SK-N-SH (cell line): ENCODE measurements at regions not wholly inside any gene's neighbourhood (a gene's known extent, or its start where the extent isn't known, plus 50 kb on each side); places are given as distances from the start of the nearest gene placed in this dataset.

Experiments
- CTCF ChIA-PET: fragments of 300-600, 350-600 bp; formaldehyde crosslinking; extraction: SDS; loops from one replicate; lab custom pipeline; 2021; lab: Yijun Ruan, JAX
- POLR2A ChIA-PET: fragments of 350-600 bp; sonication (Branson Sonifier 250); formaldehyde crosslinking; extraction: SDS; loops from one replicate; lab custom pipeline; 2020; ENCODE audit warnings: antibody characterized with exemption, inconsistent platforms; lab: Yijun Ruan, JAX
- DNase-seq: peaks from one replicate; pipeline ENCODE4 v3.0.0; 2012
- H2AFZ ChIP-seq: fragments of 200-600 bp; sonication (generic); 2 replicates; pipeline ENCODE4 v1.8.1; 2016; ENCODE audit warnings: antibody characterized with exemption, mild to moderate bottlenecking, low read depth
- H3F3A ChIP-seq: fragments of 200-600 bp; sonication (generic); replicated peaks from 2 replicates; pipeline ENCODE3; 2016; ENCODE audit warnings: antibody characterized with exemption, mild to moderate bottlenecking; ENCODE audit not compliant: insufficient read depth
- H3K27ac ChIP-seq, 2 experiments: fragments of 200-500 bp in 1 of 2; fragments of 200-600 bp in 1 of 2; sonication (Bioruptor generic) in 1 of 2; sonication (generic), shearing (Covaris generic) in 1 of 2; 2 replicates each; pipeline versions ENCODE4 v1.5.1 to v1.6.1; 2014 to 2016; ENCODE audit warnings: low read depth in 2 of 2, inconsistent platforms in 1 of 2, low read length in 1 of 2, mild to moderate bottlenecking in 1 of 2, mixed read lengths in 1 of 2
- H3K27me3 ChIP-seq: fragments of 200-600 bp; sonication (generic), shearing (Covaris generic); 2 replicates; pipeline ENCODE4 v1.6.1; 2016; ENCODE audit warnings: mixed run types; ENCODE audit not compliant: insufficient read depth
- H3K36me3 ChIP-seq, 2 experiments: fragments of 200-500 bp in 1 of 2; fragments of 200-600 bp in 1 of 2; sonication (Bioruptor generic) in 1 of 2; sonication (generic) in 1 of 2; replicated peaks in 1 of 2; 2 replicates each; pipeline versions ENCODE3 to v1.5.1; 2014 to 2016; ENCODE audit warnings: low read length in 1 of 2, mild to moderate bottlenecking in 1 of 2; ENCODE audit not compliant: insufficient read depth in 2 of 2, control insufficient read depth in 1 of 2
- H3K4me1 ChIP-seq, 2 experiments: fragments of 200-500 bp in 1 of 2; fragments of 200-600 bp in 1 of 2; sonication (Bioruptor generic) in 1 of 2; sonication (generic), shearing (Covaris generic) in 1 of 2; 2 replicates each; pipeline versions ENCODE4 v1.5.1 to v1.6.1; 2014 to 2016; ENCODE audit warnings: low read depth in 1 of 2, low read length in 1 of 2, mixed run types in 1 of 2; ENCODE audit not compliant: insufficient read depth in 2 of 2, control insufficient read depth in 1 of 2
- H3K4me2 ChIP-seq: fragments of 200-600 bp; sonication (generic), shearing (Covaris generic); 2 replicates; pipeline ENCODE4 v1.6.1; 2017; ENCODE audit warnings: mixed run types
- H3K4me3 ChIP-seq, 2 experiments: fragments of 200-500 bp in 1 of 2; fragments of 200-600 bp in 1 of 2; sonication (Bioruptor generic) in 1 of 2; sonication (generic), shearing (Covaris generic) in 1 of 2; 2 replicates each; pipeline versions ENCODE4 v1.5.1 to v1.8.1; 2014 to 2016; ENCODE audit warnings: low read depth in 2 of 2, inconsistent platforms in 1 of 2, low read length in 1 of 2, mild to moderate bottlenecking in 1 of 2, mixed read lengths in 1 of 2, moderate library complexity in 1 of 2
- H3K79me2 ChIP-seq: fragments of 200-600 bp; sonication (generic); 2 replicates; pipeline ENCODE4 v1.8.1; 2017; ENCODE audit warnings: mild to moderate bottlenecking; ENCODE audit not compliant: insufficient read depth
- H3K9ac ChIP-seq: fragments of 200-600 bp; sonication (generic); 2 replicates; pipeline ENCODE4 v1.6.1; 2017; ENCODE audit warnings: mixed run types
- H3K9me2 ChIP-seq: fragments of 200-600 bp; sonication (generic); 2 replicates; pipeline ENCODE4 v1.6.1; 2017; ENCODE audit warnings: mixed run types
- H3K9me3 ChIP-seq: fragments of 200-600 bp; sonication (generic); 2 replicates; pipeline ENCODE4 v1.6.1; 2017; ENCODE audit warnings: mixed run types, mild to moderate bottlenecking, moderate library complexity
- H4K20me1 ChIP-seq: fragments of 200-600 bp; sonication (generic); 2 replicates; pipeline ENCODE4 v1.6.1; 2017; ENCODE audit warnings: mild to moderate bottlenecking, mixed run types; ENCODE audit not compliant: insufficient read depth
- CHD2 ChIP-seq: fragments of 150-350 bp; IDR thresholded peaks from 2 replicates; pipeline ENCODE4 v1.6.1; 2018; ENCODE audit warnings: low read length; ENCODE audit not compliant: partially characterized antibody
- EP300 ChIP-seq, 2 experiments: IDR thresholded peaks; 2 replicates each; pipeline versions ENCODE4 v1.4.0 to v1.6.1; 2012; ENCODE audit warnings: borderline replicate concordance in 1 of 2, low read depth in 1 of 2, low read length in 1 of 2
- EZH2phosphoT487 ChIP-seq: fragments of 200-600 bp; sonication (generic); IDR thresholded peaks from 2 replicates; pipeline ENCODE4 v1.6.1; 2017; ENCODE audit warnings: low read depth, mixed run types, mild to moderate bottlenecking, antibody characterized with exemption, moderate library complexity, borderline replicate concordance
- FOSL2 ChIP-seq: IDR thresholded peaks from 2 replicates; pipeline ENCODE4 v1.4.0; 2012; ENCODE audit warnings: low read depth, mild to moderate bottlenecking, moderate library complexity, borderline replicate concordance
- GABPA ChIP-seq: IDR thresholded peaks from 2 replicates; pipeline ENCODE4 v1.4.0; 2012; ENCODE audit warnings: low read depth, mild to moderate bottlenecking
- JUND ChIP-seq: IDR thresholded peaks from 2 replicates; pipeline ENCODE4 v1.4.0; 2012
- MEF2A ChIP-seq: IDR thresholded peaks from 2 replicates; pipeline ENCODE4 v1.4.0; 2012; ENCODE audit warnings: low read depth, borderline replicate concordance
- NFIC ChIP-seq: IDR thresholded peaks from 2 replicates; pipeline ENCODE4 v1.4.0; 2012; ENCODE audit warnings: borderline replicate concordance
- NRF1 ChIP-seq: IDR thresholded peaks from 2 replicates; pipeline ENCODE4 v1.6.1; 2012; ENCODE audit warnings: low read depth, mild to moderate bottlenecking, low read length
- RCOR1 ChIP-seq: fragments of 150-350 bp; IDR thresholded peaks from 2 replicates; pipeline ENCODE4 v1.6.1; 2017; ENCODE audit warnings: antibody characterized with exemption, low read length
- SMC3 ChIP-seq: IDR thresholded peaks from 2 replicates; pipeline ENCODE4 v1.6.1; 2012; ENCODE audit warnings: low read depth, low read length, improper control_type of control experiment
- TAF1 ChIP-seq: IDR thresholded peaks from 2 replicates; pipeline ENCODE4 v1.6.1; 2012; ENCODE audit warnings: low read depth, mild to moderate bottlenecking, low read length, moderate library complexity, borderline replicate concordance
- TCF12 ChIP-seq: IDR thresholded peaks from 2 replicates; pipeline ENCODE4 v1.4.0; 2012
- YY1 ChIP-seq: IDR thresholded peaks from 2 replicates; pipeline ENCODE4 v1.4.0; 2012; ENCODE audit warnings: low read depth, mild to moderate bottlenecking
- WGBS: methylation state at CpG from one replicate; pipeline ENCODE4 v1.1.6; 2017; ENCODE audit warnings: low lambda C conversion rate; 5-methylcytosine and 5-hydroxymethylcytosine counted together
- TF ChIP-seq, protein P1 (sequence below): IDR thresholded peaks from 2 replicates; pipeline ENCODE4; 2012
- TF ChIP-seq, protein P2 (sequence below): fragments of 200-600 bp; sonication (generic); IDR thresholded peaks from 2 replicates; pipeline ENCODE4 v1.6.1; 2017; ENCODE audit warnings: antibody characterized with exemption, mild to moderate bottlenecking, moderate library complexity
- TF ChIP-seq, protein P3 (sequence below): IDR thresholded peaks from 2 replicates; pipeline ENCODE4 v1.4.0; 2012; ENCODE audit warnings: low read depth
- TF ChIP-seq, protein P4 (sequence below): IDR thresholded peaks from 2 replicates; pipeline ENCODE4 v1.6.1; 2012; ENCODE audit warnings: mild to moderate bottlenecking, low read depth, low read length, moderate library complexity
- TF ChIP-seq, protein P5 (sequence below): IDR thresholded peaks from 2 replicates; pipeline ENCODE4 v1.4.0; 2012; ENCODE audit warnings: low read depth, borderline replicate concordance

DNA sequence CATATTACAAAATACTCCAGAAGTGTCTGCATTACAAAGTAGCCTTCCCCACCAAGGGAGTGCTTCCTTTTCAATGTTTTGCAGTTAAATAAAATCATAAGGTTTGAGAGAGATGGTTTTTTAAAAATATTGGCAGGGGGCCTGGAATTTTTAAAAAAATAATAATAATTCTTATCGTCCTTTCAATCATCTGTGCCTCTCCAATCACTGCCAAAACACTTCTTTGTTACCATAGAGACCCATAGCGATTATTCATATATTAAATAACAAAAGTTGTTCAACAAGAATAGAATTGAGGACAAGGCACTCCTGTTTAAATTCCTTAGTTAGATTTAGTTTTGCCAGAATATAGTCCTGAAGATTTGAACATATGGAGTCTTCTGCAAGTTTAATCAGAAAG is 203.1 kb downstream of the FAT4 start:
- Histone ChIP-seq H3K9me3 (no peaks in the 10 kb centered on the region), H3K79me2 (no peaks in the 10 kb centered on the region; the same call in 1 of the 2 replicates), H3F3A (peaks cover 30% of the 10 kb centered on the region), H3K27ac (peak overlapping the region; percentile 50 to 60; a peak in 2 of 4 replicates), H3K9ac (no peak overlapping the region), H3K36me3 (no peaks in the 10 kb centered on the region), H3K27me3 (no peaks in the 10 kb centered on the region), H4K20me1 (no peaks in the 10 kb centered on the region), H3K9me2 (no peaks in the 10 kb centered on the region), H2AFZ (no peak overlapping the region), H3K4me1 (peaks cover 0 to 13% of the 10 kb centered on the region in 2 experiments; a peak in 2 of 4 replicates), H3K4me2 (no peak overlapping the region; the same call in 1 of the 2 replicates), H3K4me3 (no peak overlapping the region)
- peak; percentile 23; the same call in 1 of the 2 replicates for TF ChIP-seq TCF12
- TF ChIP-seq, protein P1, sequence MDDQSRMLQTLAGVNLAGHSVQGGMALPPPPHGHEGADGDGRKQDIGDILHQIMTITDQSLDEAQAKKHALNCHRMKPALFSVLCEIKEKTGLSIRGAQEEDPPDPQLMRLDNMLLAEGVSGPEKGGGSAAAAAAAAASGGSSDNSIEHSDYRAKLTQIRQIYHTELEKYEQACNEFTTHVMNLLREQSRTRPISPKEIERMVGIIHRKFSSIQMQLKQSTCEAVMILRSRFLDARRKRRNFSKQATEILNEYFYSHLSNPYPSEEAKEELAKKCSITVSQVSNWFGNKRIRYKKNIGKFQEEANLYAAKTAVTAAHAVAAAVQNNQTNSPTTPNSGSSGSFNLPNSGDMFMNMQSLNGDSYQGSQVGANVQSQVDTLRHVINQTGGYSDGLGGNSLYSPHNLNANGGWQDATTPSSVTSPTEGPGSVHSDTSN = peak; percentile 36; the same call in 1 of the 2 replicates
- TF ChIP-seq NRF1 = no peak
- peak; percentile 33; the same call in 1 of the 2 replicates for TF ChIP-seq NFIC
- DNase-seq = no peak
- POLR2A ChIA-PET = no interaction called here
- CTCF ChIA-PET = no interaction called here
- WGBS = 33% methylated on average over 2 of the region's 2 CpGs

DNA sequence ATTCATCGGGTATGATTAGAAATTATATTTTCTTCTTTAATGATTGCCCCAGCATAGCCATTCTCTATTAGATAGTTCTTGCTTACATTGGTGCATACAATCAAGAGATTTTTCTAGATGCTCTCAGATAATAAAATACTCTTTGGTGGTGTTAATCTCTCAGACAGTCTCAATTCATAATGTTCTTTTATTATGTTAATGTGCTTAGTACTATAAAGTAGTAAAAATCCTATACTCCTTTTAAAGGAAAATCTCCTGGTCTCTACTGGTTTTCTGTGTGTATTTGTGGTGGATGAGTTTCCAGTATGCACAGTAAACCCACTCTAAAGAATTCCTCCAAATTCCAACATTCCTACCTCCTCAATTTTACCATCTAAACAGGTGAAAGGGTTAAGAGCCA is 203.5 kb downstream of the FAT4 start:
- Histone ChIP-seq H3K9me2 (no peaks in the 10 kb centered on the region), H3K4me3 (no peak overlapping the region), H3K27me3 (no peaks in the 10 kb centered on the region), H3K79me2 (no peaks in the 10 kb centered on the region; the same call in 1 of the 2 replicates), H2AFZ (0 out of 2 replicates have a peak overlapping the region, but pooled peaks have one; percentile 23), H3K4me1 (peaks cover 0 to 13% of the 10 kb centered on the region in 2 experiments; a peak in 2 of 4 replicates), H3K36me3 (no peaks in the 10 kb centered on the region), H3F3A (peaks cover 30% of the 10 kb centered on the region), H3K4me2 (no peak overlapping the region), H3K9me3 (no peaks in the 10 kb centered on the region), H4K20me1 (no peaks in the 10 kb centered on the region), H3K27ac (peak overlapping the region; percentile 60 to 82; a peak in 2 of 4 replicates), H3K9ac (no peak overlapping the region)
- ChIA-PET CTCF (no interaction called here), POLR2A (no interaction called here)
- DNase-seq = no peak
- 48% methylated on average over 1 of the region's 1 CpG for WGBS
- TF ChIP-seq GABPA (no peak), TAF1 (no peak), EZH2phosphoT487 (no peak), MEF2A (no peak), JUND (no peak), SMC3 (no peak), FOSL2 (no peak), RCOR1 (no peak), CHD2 (no peak), EP300 (IDR thresholded peaks at IDR 0.05; ENCODE audit: borderline replicate concordance in 1 of 2, low read depth in 1 of 2, low read length in 1 of 2) (no peak), NFIC (no peak), YY1 (no peak), TCF12 (no peak)
- TF ChIP-seq, protein P2, sequence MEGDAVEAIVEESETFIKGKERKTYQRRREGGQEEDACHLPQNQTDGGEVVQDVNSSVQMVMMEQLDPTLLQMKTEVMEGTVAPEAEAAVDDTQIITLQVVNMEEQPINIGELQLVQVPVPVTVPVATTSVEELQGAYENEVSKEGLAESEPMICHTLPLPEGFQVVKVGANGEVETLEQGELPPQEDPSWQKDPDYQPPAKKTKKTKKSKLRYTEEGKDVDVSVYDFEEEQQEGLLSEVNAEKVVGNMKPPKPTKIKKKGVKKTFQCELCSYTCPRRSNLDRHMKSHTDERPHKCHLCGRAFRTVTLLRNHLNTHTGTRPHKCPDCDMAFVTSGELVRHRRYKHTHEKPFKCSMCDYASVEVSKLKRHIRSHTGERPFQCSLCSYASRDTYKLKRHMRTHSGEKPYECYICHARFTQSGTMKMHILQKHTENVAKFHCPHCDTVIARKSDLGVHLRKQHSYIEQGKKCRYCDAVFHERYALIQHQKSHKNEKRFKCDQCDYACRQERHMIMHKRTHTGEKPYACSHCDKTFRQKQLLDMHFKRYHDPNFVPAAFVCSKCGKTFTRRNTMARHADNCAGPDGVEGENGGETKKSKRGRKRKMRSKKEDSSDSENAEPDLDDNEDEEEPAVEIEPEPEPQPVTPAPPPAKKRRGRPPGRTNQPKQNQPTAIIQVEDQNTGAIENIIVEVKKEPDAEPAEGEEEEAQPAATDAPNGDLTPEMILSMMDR = no peak
- TF ChIP-seq, protein P3, sequence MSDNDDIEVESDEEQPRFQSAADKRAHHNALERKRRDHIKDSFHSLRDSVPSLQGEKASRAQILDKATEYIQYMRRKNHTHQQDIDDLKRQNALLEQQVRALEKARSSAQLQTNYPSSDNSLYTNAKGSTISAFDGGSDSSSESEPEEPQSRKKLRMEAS = no peak
- TF ChIP-seq, protein P4, sequence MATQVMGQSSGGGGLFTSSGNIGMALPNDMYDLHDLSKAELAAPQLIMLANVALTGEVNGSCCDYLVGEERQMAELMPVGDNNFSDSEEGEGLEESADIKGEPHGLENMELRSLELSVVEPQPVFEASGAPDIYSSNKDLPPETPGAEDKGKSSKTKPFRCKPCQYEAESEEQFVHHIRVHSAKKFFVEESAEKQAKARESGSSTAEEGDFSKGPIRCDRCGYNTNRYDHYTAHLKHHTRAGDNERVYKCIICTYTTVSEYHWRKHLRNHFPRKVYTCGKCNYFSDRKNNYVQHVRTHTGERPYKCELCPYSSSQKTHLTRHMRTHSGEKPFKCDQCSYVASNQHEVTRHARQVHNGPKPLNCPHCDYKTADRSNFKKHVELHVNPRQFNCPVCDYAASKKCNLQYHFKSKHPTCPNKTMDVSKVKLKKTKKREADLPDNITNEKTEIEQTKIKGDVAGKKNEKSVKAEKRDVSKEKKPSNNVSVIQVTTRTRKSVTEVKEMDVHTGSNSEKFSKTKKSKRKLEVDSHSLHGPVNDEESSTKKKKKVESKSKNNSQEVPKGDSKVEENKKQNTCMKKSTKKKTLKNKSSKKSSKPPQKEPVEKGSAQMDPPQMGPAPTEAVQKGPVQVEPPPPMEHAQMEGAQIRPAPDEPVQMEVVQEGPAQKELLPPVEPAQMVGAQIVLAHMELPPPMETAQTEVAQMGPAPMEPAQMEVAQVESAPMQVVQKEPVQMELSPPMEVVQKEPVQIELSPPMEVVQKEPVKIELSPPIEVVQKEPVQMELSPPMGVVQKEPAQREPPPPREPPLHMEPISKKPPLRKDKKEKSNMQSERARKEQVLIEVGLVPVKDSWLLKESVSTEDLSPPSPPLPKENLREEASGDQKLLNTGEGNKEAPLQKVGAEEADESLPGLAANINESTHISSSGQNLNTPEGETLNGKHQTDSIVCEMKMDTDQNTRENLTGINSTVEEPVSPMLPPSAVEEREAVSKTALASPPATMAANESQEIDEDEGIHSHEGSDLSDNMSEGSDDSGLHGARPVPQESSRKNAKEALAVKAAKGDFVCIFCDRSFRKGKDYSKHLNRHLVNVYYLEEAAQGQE = no peak
- TF ChIP-seq, protein P5, sequence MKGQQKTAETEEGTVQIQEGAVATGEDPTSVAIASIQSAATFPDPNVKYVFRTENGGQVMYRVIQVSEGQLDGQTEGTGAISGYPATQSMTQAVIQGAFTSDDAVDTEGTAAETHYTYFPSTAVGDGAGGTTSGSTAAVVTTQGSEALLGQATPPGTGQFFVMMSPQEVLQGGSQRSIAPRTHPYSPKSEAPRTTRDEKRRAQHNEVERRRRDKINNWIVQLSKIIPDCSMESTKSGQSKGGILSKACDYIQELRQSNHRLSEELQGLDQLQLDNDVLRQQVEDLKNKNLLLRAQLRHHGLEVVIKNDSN = no peak
